Lung (tissue), 11 donors: ENCODE measurements at regions not wholly inside any gene's neighbourhood (a gene's known extent, or its start where the extent isn't known, plus 50 kb on each side); places are given as distances from the start of the nearest gene placed in this dataset.
A peak's percentile ranks its signal among the peaks of the same experiment; 100 is the strongest.

Experiments used
- ATAC-seq: fragments of 200-7000 bp; cut with Tn5 transposase; one replicate; pipeline ENCODE4 v1.9.1; 2020; ENCODE audit warnings: moderate number of reproducible peaks; ENCODE audit not compliant: insufficient read depth, low FRiP score
- DNase-seq, 3 donors: peaks; one replicate each; pipeline ENCODE4 v3.0.0-alpha.2; 2013 to 2017
- H3K27ac ChIP-seq, 2 donors: one replicate each; pipeline ENCODE4 v1.5.1; 2013; ENCODE audit warnings: mild to moderate bottlenecking in 2 of 2, moderate library complexity in 2 of 2, control low read depth in 1 of 2, inconsistent platforms in 1 of 2, low read depth in 1 of 2, low read length in 1 of 2
- H3K27me3 ChIP-seq, 3 donors: one replicate each; pipeline ENCODE4 v1.5.1; 2013; ENCODE audit warnings: low read length in 2 of 3; ENCODE audit not compliant: control insufficient read depth in 3 of 3, insufficient read depth in 3 of 3
- H3K36me3 ChIP-seq, 4 donors: one replicate each; pipeline ENCODE4 v1.5.1; 2013; ENCODE audit warnings: low read length in 4 of 4, mild to moderate bottlenecking in 1 of 4, moderate library complexity in 1 of 4; ENCODE audit not compliant: control insufficient read depth in 4 of 4, insufficient read depth in 4 of 4
- H3K4me1 ChIP-seq, 5 donors: one replicate each; pipeline ENCODE4 v1.5.1; 2013; ENCODE audit warnings: low read length in 5 of 5, mild to moderate bottlenecking in 2 of 5, moderate library complexity in 1 of 5; ENCODE audit not compliant: control insufficient read depth in 5 of 5, insufficient read depth in 5 of 5
- H3K4me3 ChIP-seq: one replicate; pipeline ENCODE4 v1.5.1; 2013; ENCODE audit warnings: mild to moderate bottlenecking, control low read depth, moderate library complexity
- H3K9ac ChIP-seq, 2 donors: one replicate each; pipeline ENCODE4 v1.5.1; 2013; ENCODE audit warnings: low read length in 2 of 2, control low read depth in 1 of 2; ENCODE audit not compliant: insufficient read depth in 1 of 2
- H3K9me3 ChIP-seq, 4 donors: one replicate each; pipeline ENCODE4 v1.5.1; 2013; ENCODE audit warnings: low read length in 3 of 4, mild to moderate bottlenecking in 1 of 4, moderate library complexity in 1 of 4; ENCODE audit not compliant: control insufficient read depth in 4 of 4, insufficient read depth in 3 of 4
- CTCF ChIP-seq: IDR thresholded peaks from 2 replicates; pipeline ENCODE4 v1.5.1; 2012; ENCODE audit warnings: mild to moderate bottlenecking; ENCODE audit errors: control extremely low read depth, extremely low read depth
- WGBS, 2 donors: extraction: QIAGEN DNeasy Blood & Tissue Kit; methylation state at CpG; one replicate each; pipeline ENCODE4 v1.1.7; 2013; 5-methylcytosine and 5-hydroxymethylcytosine counted together
- donor health status: control.
- donor health status: control.
- donor health status: Bipolar disorder and iron deficiency.
- donor health status: healthy.
- donor health status: DM: yes; HTN: yes; CAD: no.

GRCh38 chr19:56894626-56895025 is 54.1 kb upstream of the PEG3 start:
- Histone ChIP-seq H3K36me3 (no peaks in the 10 kb centered on the region), H3K9me3 (peaks cover 0 to 9% (median 0%) of the 10 kb centered on the region in 4 donors), H3K4me3 (no peak overlapping the region), H3K27ac (no peak overlapping the region), H3K27me3 (no peaks in the 10 kb centered on the region), H3K9ac (no peak overlapping the region), H3K4me1 (no peaks in the 10 kb centered on the region)
- ATAC-seq (no peak), DNase-seq (no peak)
- WGBS, 2 donors, result 78 to 82% methylated on average over 9 of the region's 9 CpGs
- no peak for TF ChIP-seq CTCF

GRCh38 chr19:56896095-56896494 is 55.6 kb upstream of the PEG3 start:
- DNase-seq, result no peak
- peaks cover 0 to 18% (median 0%) of the 10 kb centered on the region in 4 donors for H3K9me3 ChIP-seq
- no peaks in the 10 kb centered on the region for H3K36me3 ChIP-seq
- H3K27ac ChIP-seq, result no peak overlapping the region
- H3K27me3 ChIP-seq, result no peaks in the 10 kb centered on the region
- peaks cover 0 to 3% (median 0%) of the 10 kb centered on the region in 5 donors for H3K4me1 ChIP-seq
- no peak for TF ChIP-seq CTCF
- ATAC-seq, result no peak
- 83 to 86% methylated on average over 3 of the region's 3 CpGs for WGBS, 2 donors
- no peak overlapping the region for H3K4me3 ChIP-seq
- H3K9ac ChIP-seq, result no peak overlapping the region

GRCh38 chr19:56899943-56900342 is 59.4 kb upstream of the PEG3 start:
- DNase-seq (no peak), ATAC-seq (no peak)
- Histone ChIP-seq H3K4me1 (peaks cover 0 to 3% (median 0%) of the 10 kb centered on the region in 5 donors), H3K27ac (no peak overlapping the region), H3K27me3 (no peaks in the 10 kb centered on the region), H3K4me3 (no peak overlapping the region), H3K9ac (no peak overlapping the region), H3K9me3 (peaks cover 0 to 12% (median 0%) of the 10 kb centered on the region in 4 donors), H3K36me3 (no peaks in the 10 kb centered on the region)
- TF ChIP-seq CTCF, result no peak
- 81 to 86% methylated on average over 6 of the region's 6 CpGs for WGBS, 2 donors

GRCh38 chr19:56900573-56901097 is 60.1 kb upstream of the PEG3 start:
- Histone ChIP-seq H3K27me3 (no peaks in the 10 kb centered on the region), H3K9ac (no peak overlapping the region), H3K9me3 (peaks cover 0 to 13% (median 0%) of the 10 kb centered on the region in 4 donors), H3K4me1 (peaks cover 0 to 3% (median 0%) of the 10 kb centered on the region in 5 donors), H3K4me3 (no peak overlapping the region), H3K27ac (no peak overlapping the region), H3K36me3 (no peaks in the 10 kb centered on the region)
- 63 to 80% methylated on average over 12 of the region's 12 CpGs for WGBS, 2 donors
- TF ChIP-seq CTCF, result no peak
- DNase-seq (peak; percentile 85 to 91 (median 88)), ATAC-seq (no peak)
